Uterus (tissue), 3 donors: ENCODE measurements at regions not wholly inside any gene's neighbourhood (a gene's known extent, or its start where the extent isn't known, plus 50 kb on each side); places are given as distances from the start of the nearest gene placed in this dataset.
A peak's percentile ranks its signal among the peaks of the same experiment; 100 is the strongest.

Experiments
- DNase-seq, 2 donors: peaks; one replicate each; pipeline ENCODE4 v3.0.0-alpha.2; 2019 to 2020
- H3K27ac ChIP-seq, 2 donors: fragments of 200-600 bp; sonication (generic); 1 replicate in 1 of 2; 2 replicates in 1 of 2; pipeline ENCODE4 v1.5.1; 2016 to 2018
- H3K27me3 ChIP-seq, 2 donors: fragments of 200-600 bp; sonication (generic); one replicate each; pipeline ENCODE4 v1.5.1; 2018 to 2019; ENCODE audit warnings: control low read depth in 1 of 2
- H3K36me3 ChIP-seq, 2 donors: fragments of 200-600 bp; sonication (generic); one replicate each; pipeline ENCODE4 v1.5.1; 2019; ENCODE audit warnings: control low read depth in 1 of 2
- H3K4me1 ChIP-seq, 2 donors: fragments of 200-600 bp; sonication (generic); one replicate each; pipeline ENCODE4 v1.5.1; 2018 to 2019; ENCODE audit warnings: control low read depth in 1 of 2
- H3K4me3 ChIP-seq, 2 donors: fragments of 200-600 bp; sonication (generic); 1 replicate in 1 of 2; 2 replicates in 1 of 2; pipeline ENCODE4 v1.5.1; 2018 to 2019; ENCODE audit warnings: mild to moderate bottlenecking in 1 of 2
- H3K9me3 ChIP-seq, 2 donors: fragments of 200-600 bp; sonication (generic); one replicate each; pipeline ENCODE4 v1.5.1; 2019; ENCODE audit warnings: control low read depth in 1 of 2
- CTCF ChIP-seq, 4 experiments: fragments of 200-600 bp in 2 of 4; fragments of 450-650 bp in 2 of 4; sonication (generic) in 2 of 4; IDR thresholded peaks; one replicate each; pipeline ENCODE4 v1.5.1; 2016 to 2019; ENCODE audit warnings: antibody characterized with exemption in 4 of 4, mild to moderate bottlenecking in 2 of 4, moderate library complexity in 1 of 4
- POLR2A ChIP-seq, 2 donors: fragments of 450-650 bp; IDR thresholded peaks; one replicate each; pipeline ENCODE4 v1.6.1; 2016; ENCODE audit warnings: antibody characterized with exemption in 2 of 2, mild to moderate bottlenecking in 1 of 2, moderate library complexity in 1 of 2
- intact Hi-C: fragments of 100-400 bp; cut with DNase I; formaldehyde crosslinking; loops from one replicate; pipeline ENCODE4 v1.15.1; 2023; ENCODE audit warnings: low total_unique reads
- donor health status: DM: yes; HTN: yes; CAD: no.

DNA sequence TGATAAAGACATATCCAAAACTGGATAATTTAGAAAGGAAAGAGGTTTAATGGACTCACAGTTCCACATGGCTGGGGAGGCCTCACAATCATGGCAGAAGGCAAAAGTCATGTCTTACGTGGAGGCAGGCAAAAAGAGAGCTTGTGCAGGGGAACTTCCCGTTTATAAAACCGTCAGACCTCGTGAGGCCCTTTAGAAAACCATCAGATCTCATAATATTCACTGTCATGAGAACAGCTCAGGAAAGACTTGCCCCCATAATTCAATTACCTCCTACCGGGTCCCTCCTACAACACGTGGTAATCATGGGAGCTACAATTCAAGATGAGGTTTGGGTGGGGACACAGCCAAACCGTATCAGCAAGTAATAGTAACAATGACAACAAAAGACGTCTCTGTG is 88.2 kb upstream of the SLC25A33 start:
- H3K4me3 ChIP-seq, result no peak overlapping the region
- TF ChIP-seq CTCF (IDR thresholded peaks at IDR 0.05) (no peak), POLR2A (IDR thresholded peaks at IDR 0.05) (no peak)
- no peak overlapping the region for H3K27ac ChIP-seq
- H3K4me1 ChIP-seq, result peaks cover 0 to 10% of the 10 kb centered on the region in 2 donors
- intact Hi-C loops, result loop anchor here (10.0 kb wide), 1 partner anchor 166 kb away; no protein-coding TSS in a partner anchor
- no peaks in the 10 kb centered on the region for H3K36me3 ChIP-seq
- no peak for DNase-seq
- H3K27me3 ChIP-seq, result no peaks in the 10 kb centered on the region
- no peaks in the 10 kb centered on the region for H3K9me3 ChIP-seq

DNA sequence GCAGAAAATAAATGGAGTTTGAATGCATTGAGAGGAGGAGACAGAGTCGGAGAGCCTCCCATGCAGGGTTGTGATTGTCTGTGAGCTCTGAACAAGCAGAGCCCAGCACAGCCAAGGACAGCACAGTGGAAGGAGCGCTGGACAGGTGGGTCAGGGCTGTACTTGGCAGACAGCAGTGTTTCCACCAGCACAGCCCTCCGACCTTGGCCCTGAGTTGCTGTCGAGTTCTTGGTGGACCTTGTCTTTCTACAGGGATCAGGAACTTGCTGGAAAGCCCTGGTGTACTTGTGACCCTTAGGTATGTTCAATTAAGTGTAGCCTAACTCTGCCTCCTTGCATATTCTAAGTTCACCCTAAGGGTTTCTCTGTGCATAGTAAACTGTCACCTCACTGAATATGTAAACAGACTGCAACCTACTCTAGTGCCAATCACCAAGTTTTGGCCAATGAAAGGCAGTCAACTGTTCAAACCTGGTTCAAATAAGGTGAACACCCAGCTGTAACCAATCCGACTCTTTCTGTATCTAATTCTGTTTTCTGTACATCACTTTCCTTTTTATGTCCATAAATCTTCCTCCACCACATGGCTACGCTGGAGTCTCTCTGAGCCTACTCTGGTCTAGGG is 86.6 kb upstream of the SLC25A33 start:
- H3K4me1 ChIP-seq, result peaks cover 0 to 10% of the 10 kb centered on the region in 2 donors
- no peak overlapping the region for H3K4me3 ChIP-seq
- no peaks in the 10 kb centered on the region for H3K9me3 ChIP-seq
- no peaks in the 10 kb centered on the region for H3K36me3 ChIP-seq
- H3K27ac ChIP-seq, result no peak overlapping the region
- intact Hi-C loops, result loop anchor here (10.0 kb wide), 1 partner anchor 168 kb away; no protein-coding TSS in a partner anchor
- H3K27me3 ChIP-seq, result no peaks in the 10 kb centered on the region
- no peak for DNase-seq
- no peak for TF ChIP-seq POLR2A (IDR thresholded peaks at IDR 0.05)

GRCh38 chr1:9453375-9453774 is 85.9 kb upstream of the SLC25A33 start:
- peaks cover 0 to 7% of the 10 kb centered on the region in 2 donors for H3K4me1 ChIP-seq
- H3K9me3 ChIP-seq, result no peaks in the 10 kb centered on the region
- H3K27me3 ChIP-seq, result no peaks in the 10 kb centered on the region
- no peak for DNase-seq
- intact Hi-C loops, result loop anchor here (10.0 kb wide), 1 partner anchor 169 kb away; no protein-coding TSS in a partner anchor
- no peak overlapping the region for H3K27ac ChIP-seq
- H3K36me3 ChIP-seq, result no peaks in the 10 kb centered on the region
- TF ChIP-seq POLR2A (IDR thresholded peaks at IDR 0.05) (no peak), CTCF (IDR thresholded peaks at IDR 0.05) (no peak)
- H3K4me3 ChIP-seq, result no peak overlapping the region

- intact Hi-C loops, result loop anchor here (10.0 kb wide), 1 partner anchor 169 kb away; no protein-coding TSS in a partner anchor
- no peak for TF ChIP-seq POLR2A (IDR thresholded peaks at IDR 0.05)
- TF ChIP-seq CTCF (IDR thresholded peaks at IDR 0.05), result no peak
- peak overlapping the region in 1 of 2 donors; percentile 19 for H3K27ac ChIP-seq
Measured at GRCh38 chr1:9453779-9454418, 85.4 kb upstream of the SLC25A33 start.

DNA sequence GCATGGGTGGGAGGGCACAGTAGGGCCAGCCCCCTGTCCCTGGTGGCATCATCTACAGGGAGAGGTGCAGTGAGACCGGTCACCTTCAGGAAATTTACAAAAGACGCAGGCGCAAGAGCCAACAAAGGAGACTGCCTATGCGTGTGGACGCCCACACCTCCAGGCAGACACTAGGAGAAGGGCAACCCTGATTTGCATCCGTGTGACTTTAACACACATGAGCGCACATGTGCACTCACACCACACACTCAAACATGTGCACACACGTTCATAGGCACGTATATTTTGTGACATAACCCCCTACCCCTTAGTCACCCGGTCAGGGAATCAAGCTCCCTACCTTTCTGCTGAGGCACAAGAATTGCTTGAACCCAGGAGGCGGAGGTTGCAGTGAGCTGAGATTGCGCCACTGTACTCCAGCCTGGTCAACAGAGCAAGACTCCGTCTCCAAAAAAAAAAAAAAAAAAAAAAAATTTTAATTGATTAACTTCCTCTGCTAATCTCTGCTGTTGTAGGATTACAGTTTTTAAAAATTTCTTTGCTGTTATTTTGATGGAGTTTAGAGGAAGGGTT is 84.7 kb upstream of the SLC25A33 start:
- TF ChIP-seq POLR2A (IDR thresholded peaks at IDR 0.05) (no peak), CTCF (IDR thresholded peaks at IDR 0.05) (no peak)
- Histone ChIP-seq H3K4me1 (no peaks in the 10 kb centered on the region), H3K9me3 (no peaks in the 10 kb centered on the region), H3K27ac (peak overlapping the region in 1 of 2 donors; percentile 19), H3K4me3 (no peak overlapping the region), H3K36me3 (no peaks in the 10 kb centered on the region), H3K27me3 (no peaks in the 10 kb centered on the region)
- no peak for DNase-seq
- intact Hi-C loops, result loop anchor here (10.0 kb wide), 1 partner anchor 170 kb away; no protein-coding TSS in a partner anchor

More at GRCh38 chr1:9453779-9454418, 85.4 kb upstream of the SLC25A33 start:
- Histone ChIP-seq H3K4me1 (peaks cover 0 to 3% of the 10 kb centered on the region in 2 donors), H3K27me3 (no peaks in the 10 kb centered on the region), H3K4me3 (no peak overlapping the region), H3K36me3 (no peaks in the 10 kb centered on the region), H3K9me3 (no peaks in the 10 kb centered on the region)
- DNase-seq, result no peak
